ENCODE measurements at regions not wholly inside any gene's neighbourhood (a gene's known extent, or its start where the extent isn't known, plus 50 kb on each side); places are given as distances from the start of the nearest gene placed in this dataset.

DNA sequence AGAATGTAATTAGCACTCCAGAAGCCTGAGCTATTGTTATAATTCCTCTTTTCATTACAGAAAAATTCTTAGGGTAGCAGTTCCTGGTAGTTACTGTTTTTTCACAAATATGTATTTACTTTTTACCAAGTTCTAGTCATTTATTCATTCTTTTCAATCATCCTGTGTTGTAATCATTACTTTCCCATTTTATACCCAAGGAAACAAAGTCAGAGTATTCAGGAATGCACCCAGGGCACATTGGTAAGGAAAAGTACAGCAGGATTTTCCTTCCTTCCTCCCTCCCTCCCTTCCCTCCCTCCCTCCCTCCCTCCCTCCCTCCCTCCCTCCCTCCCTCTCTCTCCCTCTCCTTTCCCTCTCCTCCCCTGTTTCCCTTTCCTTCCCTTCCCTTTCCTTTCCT is 115.9 kb upstream of the RBFOX1 start:
- H2AFZ ChIP-seq (ENCODE audit: low read depth, low read length) = no peak overlapping the region
- POLR2A ChIA-PET = no interaction called here
- DNase-seq (ENCODE audit: low read depth, low spot score) (no peak), FAIRE-seq (no peak)
- CTCF ChIA-PET = no interaction called here
- no peak overlapping the region for H3K27ac ChIP-seq (ENCODE audit: insufficient read depth, low read depth, low read length)
- dilution Hi-C loops (cut with MboI; ENCODE audit: extremely low pct_ligation_motif_present, low sequenced_read_pairs) = no loop called here
- H3K9me3 ChIP-seq (replicated peaks; ENCODE audit: control insufficient read depth, insufficient read depth, low read length) = peaks cover 4% of the 10 kb centered on the region
- no peaks in the 10 kb centered on the region for H3K9me1 ChIP-seq (replicated peaks; ENCODE audit: control insufficient read depth, extremely low read depth, insufficient read depth, low read length)
- BruUV-seq (replicated peaks) = no TSS peak
- no peak overlapping the region for H3K4me2 ChIP-seq (ENCODE audit: insufficient read depth, low read length)
- intact Hi-C loops (cut with micrococcal nuclease) = no loop called here
- no peaks in the 10 kb centered on the region for H3K4me1 ChIP-seq (ENCODE audit: control insufficient read depth, extremely low read depth, insufficient read depth, low read length)
- H4K20me1 ChIP-seq (replicated peaks; ENCODE audit: control insufficient read depth, extremely low read depth, insufficient read depth, low read length) = no peaks in the 10 kb centered on the region
- H3K4me3 ChIP-seq (replicated peaks in 1 of 3; ENCODE audit: insufficient read depth in 1 of 3, low read depth in 1 of 3, low read length in 3 of 3) = no peak overlapping the region
- H3K79me2 ChIP-seq (ENCODE audit: control insufficient read depth, insufficient read depth, low read length) = no peaks in the 10 kb centered on the region
- no peak overlapping the region for H3K9ac ChIP-seq (replicated peaks; ENCODE audit: extremely low read depth, insufficient read depth, low read length)
- TF ChIP-seq, protein P1, sequence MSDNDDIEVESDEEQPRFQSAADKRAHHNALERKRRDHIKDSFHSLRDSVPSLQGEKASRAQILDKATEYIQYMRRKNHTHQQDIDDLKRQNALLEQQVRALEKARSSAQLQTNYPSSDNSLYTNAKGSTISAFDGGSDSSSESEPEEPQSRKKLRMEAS (IDR thresholded peaks at IDR 0.05; ENCODE audit: insufficient read depth, insufficient read length) = no peak
- TF ChIP-seq, protein P2, sequence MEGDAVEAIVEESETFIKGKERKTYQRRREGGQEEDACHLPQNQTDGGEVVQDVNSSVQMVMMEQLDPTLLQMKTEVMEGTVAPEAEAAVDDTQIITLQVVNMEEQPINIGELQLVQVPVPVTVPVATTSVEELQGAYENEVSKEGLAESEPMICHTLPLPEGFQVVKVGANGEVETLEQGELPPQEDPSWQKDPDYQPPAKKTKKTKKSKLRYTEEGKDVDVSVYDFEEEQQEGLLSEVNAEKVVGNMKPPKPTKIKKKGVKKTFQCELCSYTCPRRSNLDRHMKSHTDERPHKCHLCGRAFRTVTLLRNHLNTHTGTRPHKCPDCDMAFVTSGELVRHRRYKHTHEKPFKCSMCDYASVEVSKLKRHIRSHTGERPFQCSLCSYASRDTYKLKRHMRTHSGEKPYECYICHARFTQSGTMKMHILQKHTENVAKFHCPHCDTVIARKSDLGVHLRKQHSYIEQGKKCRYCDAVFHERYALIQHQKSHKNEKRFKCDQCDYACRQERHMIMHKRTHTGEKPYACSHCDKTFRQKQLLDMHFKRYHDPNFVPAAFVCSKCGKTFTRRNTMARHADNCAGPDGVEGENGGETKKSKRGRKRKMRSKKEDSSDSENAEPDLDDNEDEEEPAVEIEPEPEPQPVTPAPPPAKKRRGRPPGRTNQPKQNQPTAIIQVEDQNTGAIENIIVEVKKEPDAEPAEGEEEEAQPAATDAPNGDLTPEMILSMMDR (IDR thresholded peaks at IDR 0.05; ENCODE audit: extremely low read depth in 1 of 2, insufficient read depth in 1 of 2, low read depth in 1 of 2, low read length in 2 of 2) = no peak
- TF ChIP-seq JUN (IDR thresholded peaks at IDR 0.05; ENCODE audit: borderline replicate concordance, insufficient read depth, insufficient read length, low read depth) (no peak), EZH2 (IDR thresholded peaks at IDR 0.05; ENCODE audit: borderline replicate concordance, low read depth, low read length, severe bottlenecking) (no peak), POLR2AphosphoS5 (IDR thresholded peaks at IDR 0.05; ENCODE audit: insufficient read depth, low read depth, low read length) (no peak), POLR2A (IDR thresholded peaks at IDR 0.05; ENCODE audit: low read depth, low read length) (no peak), GATA2 (IDR thresholded peaks at IDR 0.05; ENCODE audit: insufficient read depth, insufficient read length, low read depth, low read length) (no peak), FOS (IDR thresholded peaks at IDR 0.05; ENCODE audit: borderline replicate concordance, insufficient read depth, low read length) (no peak), MYC (IDR thresholded peaks at IDR 0.05; ENCODE audit: low read depth, low read length) (no peak)
- no peaks in the 10 kb centered on the region for H3K27me3 ChIP-seq (ENCODE audit: control insufficient read depth in 2 of 2, insufficient read depth in 2 of 2, low read length in 2 of 2)
- H3K36me3 ChIP-seq (ENCODE audit: control insufficient read depth in 2 of 2, extremely low read depth in 1 of 2, insufficient read depth in 2 of 2, low read length in 2 of 2) = no peaks in the 10 kb centered on the region
